Ishikawa (cell line): ENCODE measurements at regions not wholly inside any gene's neighbourhood (a gene's known extent, or its start where the extent isn't known, plus 50 kb on each side); places are given as distances from the start of the nearest gene placed in this dataset.

ENCODE experiments used
- CEBPB ChIP-seq: IDR thresholded peaks from 2 replicates; pipeline ENCODE4 v1.6.1; 2012
- CREB1 ChIP-seq: IDR thresholded peaks from 2 replicates; pipeline ENCODE4 v1.6.1; 2012; ENCODE audit warnings: low read depth
- EGR1 ChIP-seq: IDR thresholded peaks from 2 replicates; pipeline ENCODE4 v1.6.1; 2012
- EP300 ChIP-seq: IDR thresholded peaks from 2 replicates; pipeline ENCODE4 v1.6.1; 2012; ENCODE audit warnings: borderline replicate concordance
- FOXM1 ChIP-seq: IDR thresholded peaks from 2 replicates; pipeline ENCODE4 v1.6.1; 2012; ENCODE audit warnings: low read depth, borderline replicate concordance
- MAX ChIP-seq: IDR thresholded peaks from 2 replicates; pipeline ENCODE4 v1.6.1; 2012
- NFIC ChIP-seq: IDR thresholded peaks from 2 replicates; pipeline ENCODE4 v1.6.1; 2012
- RAD21 ChIP-seq: IDR thresholded peaks from 2 replicates; pipeline ENCODE4 v1.6.1; 2012; ENCODE audit warnings: low read depth
- REST ChIP-seq: IDR thresholded peaks from 2 replicates; pipeline ENCODE4 v1.6.1; 2012; ENCODE audit warnings: low read depth, mild to moderate bottlenecking
- TAF1 ChIP-seq: IDR thresholded peaks from 2 replicates; pipeline ENCODE4 v1.6.1; 2012; ENCODE audit warnings: low read depth, mild to moderate bottlenecking
- TCF12 ChIP-seq: IDR thresholded peaks from 2 replicates; pipeline ENCODE4 v1.6.1; 2012; ENCODE audit warnings: low read depth
- TEAD4 ChIP-seq: IDR thresholded peaks from 2 replicates; pipeline ENCODE4 v1.6.1; 2012
- YY1 ChIP-seq: IDR thresholded peaks from 2 replicates; pipeline ENCODE4 v1.6.1; 2012; ENCODE audit warnings: low read depth
- ZBTB7A ChIP-seq: IDR thresholded peaks from 2 replicates; pipeline ENCODE4 v1.6.1; 2012; ENCODE audit warnings: low read depth
- TF ChIP-seq, protein P1 (sequence below): IDR thresholded peaks from 2 replicates; pipeline ENCODE4 v1.6.1; 2012

DNA sequence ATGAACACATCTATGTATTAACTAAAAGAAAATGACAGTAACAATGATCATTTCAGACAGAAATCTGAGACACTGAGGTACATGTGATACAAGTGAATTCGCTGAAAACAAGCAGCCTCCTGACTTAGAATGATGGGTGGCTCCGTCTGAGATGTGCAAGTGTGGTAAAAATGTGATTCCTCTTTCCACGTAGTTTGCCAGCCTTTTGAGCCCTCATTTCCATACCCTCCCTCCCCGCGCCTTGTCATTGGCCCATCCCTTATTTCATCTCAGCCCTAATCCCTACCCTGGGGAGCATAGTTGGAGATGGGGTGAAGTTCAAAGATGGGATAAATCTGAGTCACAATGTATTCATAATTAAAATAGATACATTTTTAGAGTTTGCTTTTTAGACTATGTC is 107.8 kb downstream of the BMP4 start:
- no peak for TF ChIP-seq YY1

- TF ChIP-seq REST (no peak), ZBTB7A (no peak), FOXM1 (no peak)
- TF ChIP-seq, protein P1, sequence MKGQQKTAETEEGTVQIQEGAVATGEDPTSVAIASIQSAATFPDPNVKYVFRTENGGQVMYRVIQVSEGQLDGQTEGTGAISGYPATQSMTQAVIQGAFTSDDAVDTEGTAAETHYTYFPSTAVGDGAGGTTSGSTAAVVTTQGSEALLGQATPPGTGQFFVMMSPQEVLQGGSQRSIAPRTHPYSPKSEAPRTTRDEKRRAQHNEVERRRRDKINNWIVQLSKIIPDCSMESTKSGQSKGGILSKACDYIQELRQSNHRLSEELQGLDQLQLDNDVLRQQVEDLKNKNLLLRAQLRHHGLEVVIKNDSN = no peak
Observed at GRCh38 chr14:53847881-53848280, 108.7 kb downstream of the BMP4 start.

DNA sequence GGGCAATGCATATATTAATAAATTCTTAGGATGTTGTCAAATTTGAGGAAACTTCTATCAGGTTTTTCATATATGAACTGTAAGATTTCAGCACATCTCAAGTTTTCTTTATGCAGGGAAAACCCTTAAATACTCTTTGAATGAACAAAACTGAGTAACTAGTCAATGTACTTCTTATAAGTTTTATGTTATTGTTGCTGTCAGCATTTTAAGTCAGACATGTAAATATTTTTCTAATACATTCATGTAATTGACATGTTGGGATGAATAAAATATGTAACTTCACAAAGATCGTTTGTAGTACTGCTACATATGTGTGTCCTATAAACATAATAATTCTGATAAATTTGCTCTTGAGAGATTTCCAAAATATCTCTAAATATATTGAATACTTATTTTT is 109.6 kb downstream of the BMP4 start:
- TF ChIP-seq EGR1 (no peak), TCF12 (no peak), ZBTB7A (no peak), REST (no peak), CEBPB (no peak), MAX (no peak), RAD21 (no peak), TAF1 (no peak), FOXM1 (no peak), CREB1 (no peak), TEAD4 (no peak), YY1 (no peak), EP300 (no peak), NFIC (no peak)
- TF ChIP-seq, protein P1 = no peak

- TF ChIP-seq, protein P1 = no peak
- no peak for TF ChIP-seq NFIC
- no peak for TF ChIP-seq ZBTB7A
- TF ChIP-seq EP300 = no peak
- no peak for TF ChIP-seq EGR1
- no peak for TF ChIP-seq FOXM1
- no peak for TF ChIP-seq TEAD4
- no peak for TF ChIP-seq YY1
- TF ChIP-seq TAF1 = no peak
- no peak for TF ChIP-seq REST
- TF ChIP-seq RAD21 = no peak
- no peak for TF ChIP-seq CEBPB
- no peak for TF ChIP-seq CREB1
- TF ChIP-seq MAX = no peak
- no peak for TF ChIP-seq TCF12
Observed at GRCh38 chr14:53845813-53846693, 110.6 kb downstream of the BMP4 start.
